Gastroesophageal sphincter (tissue), 3 donors: ENCODE measurements at regions not wholly inside any gene's neighbourhood (a gene's known extent, or its start where the extent isn't known, plus 50 kb on each side); places are given as distances from the start of the nearest gene placed in this dataset.

Experiments
- CTCF ChIP-seq, 4 experiments: fragments of 200-600 bp in 2 of 4; fragments of 450-650 bp in 2 of 4; sonication (generic) in 1 of 4; IDR thresholded peaks; one replicate each; pipeline ENCODE4 v1.5.1; 2017 to 2019; ENCODE audit warnings: antibody characterized with exemption in 4 of 4, mild to moderate bottlenecking in 2 of 4, moderate library complexity in 2 of 4
- EP300 ChIP-seq: sonication (generic); formaldehyde crosslinking; IDR thresholded peaks from one replicate; pipeline ENCODE4 v1.6.1; 2017; ENCODE audit warnings: antibody characterized with exemption, mild to moderate bottlenecking
- POLR2A ChIP-seq, 2 donors: fragments of 450-650 bp; IDR thresholded peaks; one replicate each; pipeline ENCODE4 v1.6.1; 2017; ENCODE audit warnings: antibody characterized with exemption in 2 of 2, mild to moderate bottlenecking in 2 of 2, moderate library complexity in 1 of 2
- POLR2AphosphoS5 ChIP-seq: sonication (generic); formaldehyde crosslinking; IDR thresholded peaks from one replicate; pipeline ENCODE4 v1.6.1; 2017; ENCODE audit warnings: antibody characterized with exemption

DNA sequence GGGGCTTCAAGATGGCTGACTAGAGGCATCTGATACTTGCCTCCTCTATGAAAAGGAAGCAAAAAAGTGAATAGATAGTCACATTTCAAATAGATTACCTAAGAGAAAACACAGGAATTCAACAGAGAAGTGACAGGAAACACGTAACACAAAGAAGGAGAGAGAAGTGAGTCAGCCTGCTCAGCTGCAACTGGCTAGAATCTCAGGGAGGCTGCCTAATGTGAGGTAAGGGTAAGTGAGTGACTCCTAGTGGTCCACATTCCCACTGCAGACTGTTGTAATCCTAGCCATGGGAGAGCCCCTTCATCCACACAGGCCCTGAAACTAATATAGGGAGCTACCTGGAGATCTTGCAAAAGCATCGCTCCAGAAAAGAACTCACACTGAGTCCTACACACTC is 179.2 kb downstream of the SLC7A11 start:
- TF ChIP-seq POLR2AphosphoS5 (no peak), CTCF (IDR thresholded peaks at IDR 0.05) (no peak), EP300 (no peak), POLR2A (IDR thresholded peaks at IDR 0.05) (no peak)
